DMS53 treated with DMSO at 0.1 percent for 48 hours (cell line): ENCODE measurements at regions not wholly inside any gene's neighbourhood (a gene's known extent, or its start where the extent isn't known, plus 50 kb on each side); places are given as distances from the start of the nearest gene placed in this dataset.
"Not testable (repeated sequence)": the region's sequence is repeated elsewhere in the genome, so short reads cannot be mapped to it uniquely, and the experiment has no call there.

ENCODE experiments used
- DNase-seq: peaks from one replicate; lab custom pipeline; 2025; ENCODE audit not compliant: unreplicated experiment; lab: John Stamatoyannopoulos, UW

DNA sequence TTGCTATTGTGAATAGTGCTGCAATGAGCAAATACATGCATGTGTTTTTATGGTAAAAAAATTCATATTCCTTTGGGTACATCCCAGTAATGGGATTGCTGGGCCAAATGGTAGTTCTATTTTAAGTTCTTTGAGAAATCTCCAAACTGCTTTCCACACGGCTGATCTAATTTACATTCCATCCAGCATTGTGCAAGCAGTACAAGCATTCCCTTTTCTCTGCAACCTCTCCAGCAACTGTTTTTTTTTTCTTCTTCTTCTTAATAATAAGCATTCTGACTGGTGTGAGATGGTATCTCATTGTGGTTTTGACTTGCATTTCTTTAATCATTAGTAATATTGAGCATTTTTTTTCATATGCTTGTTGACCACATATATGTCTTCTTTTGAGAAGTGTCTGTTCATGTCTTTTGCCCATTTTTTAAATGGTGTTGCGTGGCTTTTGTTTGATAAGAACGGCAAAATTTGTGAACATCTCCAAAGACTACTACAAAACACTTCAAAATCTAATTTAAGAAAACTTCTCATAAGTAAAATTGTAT is 136.1 kb upstream of the MYO3A start:
- no peak for DNase-seq

DNA sequence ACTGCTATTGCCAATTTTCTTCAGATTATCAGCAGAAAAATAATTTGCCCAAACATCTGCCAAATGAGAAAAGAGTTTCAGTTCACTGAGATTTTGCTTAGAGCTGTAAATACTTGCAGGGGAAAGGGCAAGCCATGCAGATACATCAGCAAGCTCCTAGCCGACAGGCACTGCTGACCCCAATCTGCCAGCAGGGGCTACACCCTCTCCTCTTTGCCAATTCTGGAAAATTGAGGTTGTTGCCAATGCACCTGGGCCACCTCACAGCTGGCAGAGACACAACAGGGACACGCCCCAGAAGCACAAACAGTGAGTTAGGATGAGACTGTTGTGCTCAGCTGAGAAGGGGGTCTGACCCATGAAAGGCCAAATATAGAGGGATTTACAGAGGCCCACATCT is 129.5 kb upstream of the MYO3A start:
- no peak for DNase-seq

DNA sequence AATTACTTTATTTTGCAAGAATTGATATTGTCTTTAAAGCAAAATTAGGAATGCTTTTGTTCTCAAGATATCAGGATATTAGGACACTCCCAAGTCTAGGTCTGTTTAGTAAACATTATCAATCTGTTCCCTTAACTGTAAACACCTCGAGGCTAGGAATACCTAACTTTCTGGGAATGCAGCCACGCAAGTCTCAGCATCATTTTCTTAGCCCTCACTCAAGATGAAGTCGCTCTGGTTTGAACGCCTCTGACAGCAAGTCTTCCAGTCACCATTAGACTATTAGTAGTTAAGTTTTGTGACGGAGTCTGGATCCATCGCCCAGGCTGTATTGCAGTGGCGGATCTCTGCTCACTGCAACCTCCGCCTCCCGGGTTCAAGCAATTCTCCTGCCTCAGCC is 128.0 kb upstream of the MYO3A start:
- DNase-seq, result no peak

DNA sequence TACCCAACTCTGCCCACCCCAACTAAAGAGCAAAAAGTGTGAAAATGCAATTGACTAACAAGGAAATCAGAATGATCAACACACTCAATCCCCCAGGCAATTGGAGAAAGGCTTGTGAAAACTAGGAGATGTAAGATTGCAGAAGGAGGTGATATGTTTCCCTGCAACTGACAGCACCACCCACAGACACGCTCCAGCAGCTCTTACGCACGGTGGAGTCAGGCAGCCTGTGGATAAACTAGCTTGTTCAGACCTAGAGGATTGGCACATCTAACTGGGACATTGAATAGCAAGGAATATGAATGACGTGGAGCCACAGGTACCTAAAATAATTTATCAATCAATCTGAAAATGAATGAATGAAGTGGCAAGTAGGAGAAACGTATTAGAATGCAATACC is 125.7 kb upstream of the MYO3A start:
- no peak for DNase-seq

DNA sequence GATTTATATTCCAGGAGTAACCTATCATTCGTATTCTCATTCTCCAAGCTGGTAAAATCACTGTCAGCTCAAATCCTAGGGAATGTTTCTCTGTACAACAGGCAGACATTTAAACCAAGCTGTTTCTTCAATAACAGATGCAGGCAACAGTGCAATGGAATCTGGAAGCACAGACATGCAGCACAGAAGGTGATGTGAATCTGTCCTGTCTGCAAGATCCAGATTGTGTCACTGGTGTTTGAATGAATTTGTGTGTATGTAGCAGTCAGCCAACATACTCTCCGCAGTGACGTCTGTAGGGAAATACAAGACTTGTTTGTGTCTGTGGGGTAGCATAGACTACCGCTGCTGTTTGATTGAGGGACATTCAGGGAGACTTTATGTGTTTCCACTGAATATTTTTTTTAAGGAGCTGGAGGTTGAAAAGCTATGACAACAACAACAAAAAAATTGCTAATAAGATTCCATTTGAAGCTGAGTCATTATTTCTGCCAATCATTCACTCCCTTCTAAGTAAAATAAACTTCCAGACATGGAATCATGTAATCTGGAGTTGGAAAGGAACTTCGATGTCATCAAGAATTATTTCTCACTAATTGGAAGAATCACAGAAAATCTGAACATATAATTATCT is 122.9 kb upstream of the MYO3A start:
- DNase-seq, result no peak

DNA sequence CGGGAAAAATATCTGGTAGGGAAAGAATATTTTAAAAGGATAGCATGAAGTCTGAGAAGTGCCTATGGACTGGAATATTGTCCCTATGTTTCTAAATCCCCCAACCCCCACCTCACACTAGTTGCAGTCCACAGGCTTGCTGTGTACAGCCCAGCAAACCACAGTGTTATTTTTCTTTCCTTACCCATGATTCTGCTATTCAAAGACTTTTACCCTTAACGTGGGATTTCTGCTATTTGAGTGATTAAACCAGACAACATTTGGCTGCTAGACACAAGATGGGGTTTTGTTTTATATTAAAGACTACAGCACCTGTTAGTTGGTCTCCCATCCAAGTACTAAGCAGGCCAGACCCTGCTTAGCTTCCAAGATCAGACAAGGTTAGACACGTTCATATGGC is 120.5 kb upstream of the MYO3A start:
- DNase-seq, result no peak

DNA sequence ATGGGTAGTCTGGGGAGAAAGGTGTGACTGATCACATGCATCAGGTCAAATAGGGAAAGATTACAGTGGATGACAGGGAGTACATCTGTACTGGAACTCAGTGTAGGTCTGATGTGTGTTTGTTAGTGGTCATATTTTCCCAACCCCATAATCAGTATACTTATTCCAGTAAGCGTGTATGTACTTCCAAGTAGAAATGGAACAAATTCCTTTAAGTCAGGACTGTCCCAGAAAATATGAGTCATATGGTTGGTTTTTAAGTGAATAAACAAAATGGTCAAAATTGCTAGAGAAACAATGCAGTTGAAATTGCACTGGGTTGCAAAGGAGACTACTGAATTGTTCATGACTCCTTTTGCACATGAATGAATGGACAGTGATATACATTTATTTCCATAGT is 118.8 kb upstream of the MYO3A start:
- no peak for DNase-seq

DNA sequence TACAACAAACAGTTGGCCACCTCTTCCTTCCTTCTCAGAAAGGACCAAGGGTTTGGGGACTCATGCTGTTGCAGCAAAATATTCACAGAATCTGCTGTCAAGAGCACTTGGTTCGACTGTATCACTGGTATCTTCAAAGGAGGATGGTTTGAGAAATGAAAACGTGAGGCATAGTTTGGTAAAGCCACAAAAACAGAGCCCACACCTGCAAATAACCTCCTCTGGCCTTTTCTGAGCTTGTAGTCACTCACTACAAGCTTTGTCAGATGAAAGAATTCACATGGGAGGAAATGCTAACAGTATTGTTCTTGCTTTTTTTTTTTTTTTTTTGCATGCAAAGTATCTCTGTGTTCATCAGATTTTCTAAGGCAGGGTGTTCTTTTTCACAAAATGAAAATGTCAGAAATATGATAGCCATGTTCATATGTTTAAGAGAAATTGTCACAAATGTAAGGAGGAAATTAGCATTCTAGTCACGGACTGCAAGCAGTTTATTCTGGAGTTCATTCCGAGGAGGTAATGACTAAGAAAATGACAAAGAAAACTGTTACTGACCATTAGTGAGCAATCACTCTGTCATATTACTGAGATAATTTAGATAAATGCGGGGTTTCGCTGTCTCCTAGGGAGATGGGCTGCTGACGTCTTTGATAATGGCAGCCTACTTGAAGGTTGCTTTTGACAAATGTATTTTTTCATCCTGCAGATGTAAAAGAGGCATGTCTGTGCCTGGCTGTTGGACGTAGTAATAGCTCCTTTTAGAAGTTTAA is 117.8 kb upstream of the MYO3A start:
- DNase-seq, result no peak

DNA sequence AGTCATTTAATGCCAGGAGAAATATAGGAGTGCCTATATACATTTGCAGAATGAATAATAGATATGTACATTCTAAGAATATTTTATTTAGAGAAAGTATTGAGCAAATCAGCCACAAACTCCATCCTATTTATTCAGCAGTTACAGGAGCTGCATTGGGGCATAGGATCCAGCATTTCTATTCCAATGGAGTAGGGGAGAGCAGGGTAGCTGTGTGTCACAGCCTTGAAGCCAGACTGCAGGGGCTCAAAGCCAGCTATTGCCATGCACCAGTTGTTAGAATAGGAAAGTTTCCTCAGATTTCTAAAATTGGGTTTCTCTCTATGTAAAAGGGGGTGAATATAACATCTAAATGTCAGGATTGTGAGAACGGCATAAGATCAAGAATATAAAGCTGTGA is 116.8 kb upstream of the MYO3A start:
- DNase-seq, result no peak

DNA sequence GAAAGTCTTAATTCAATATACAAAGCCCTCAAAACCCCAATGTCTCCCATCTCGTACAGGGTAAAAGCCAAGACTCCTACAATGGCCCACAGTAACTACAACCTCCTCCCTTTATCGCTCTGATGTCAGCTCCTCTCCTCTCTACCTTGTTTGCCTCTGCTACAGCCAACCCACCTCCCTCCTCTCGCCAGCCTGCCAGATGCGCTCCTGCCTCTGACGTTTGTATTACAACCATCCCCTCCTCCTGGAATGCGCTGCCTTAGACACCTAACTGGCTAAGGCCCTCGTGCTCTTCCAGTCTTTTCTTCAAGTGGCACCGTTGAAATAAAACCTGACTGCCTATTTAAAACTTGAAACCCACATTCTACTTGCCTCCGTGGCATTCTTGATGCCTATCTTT is 115.3 kb upstream of the MYO3A start:
- DNase-seq, result no peak

DNA sequence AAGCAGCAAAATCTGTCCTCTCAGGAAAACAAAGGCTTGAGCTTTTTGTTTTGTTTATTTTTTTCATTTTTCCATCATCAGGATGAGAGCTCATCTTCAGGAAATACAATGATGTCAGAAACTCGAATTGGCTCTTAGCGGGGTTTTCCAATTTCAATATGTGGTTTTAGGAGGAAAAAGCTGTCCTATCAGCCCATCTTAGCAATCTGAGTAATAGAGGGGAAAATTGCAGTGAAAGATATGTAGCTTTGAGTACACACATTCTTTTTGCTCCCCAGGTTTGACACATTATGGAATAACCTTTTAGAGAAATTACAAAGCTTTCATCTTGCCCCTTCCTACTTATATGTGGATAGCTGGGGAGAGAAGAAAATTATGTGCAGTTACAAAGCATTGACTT is 113.6 kb upstream of the MYO3A start:
- DNase-seq, result no peak

DNA sequence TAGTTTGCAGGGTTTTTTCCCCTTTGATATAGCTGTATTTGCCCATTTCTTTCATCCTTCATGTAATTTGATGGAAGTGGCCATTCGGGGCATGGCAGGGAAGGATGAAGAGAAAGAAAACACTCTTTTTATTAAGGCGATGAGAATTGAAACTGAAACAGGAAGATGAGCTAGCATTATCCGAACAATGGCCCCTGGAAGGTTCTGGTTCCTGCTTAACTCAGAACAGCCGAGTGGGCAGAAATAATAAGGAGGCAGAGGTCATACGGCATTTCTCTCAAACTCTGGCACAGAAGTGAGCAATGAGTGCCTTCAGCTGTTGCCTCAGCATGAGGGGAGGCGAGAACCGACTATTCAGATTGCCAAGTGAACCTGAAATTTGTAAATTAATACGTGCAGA is 113.2 kb upstream of the MYO3A start:
- no peak for DNase-seq

DNA sequence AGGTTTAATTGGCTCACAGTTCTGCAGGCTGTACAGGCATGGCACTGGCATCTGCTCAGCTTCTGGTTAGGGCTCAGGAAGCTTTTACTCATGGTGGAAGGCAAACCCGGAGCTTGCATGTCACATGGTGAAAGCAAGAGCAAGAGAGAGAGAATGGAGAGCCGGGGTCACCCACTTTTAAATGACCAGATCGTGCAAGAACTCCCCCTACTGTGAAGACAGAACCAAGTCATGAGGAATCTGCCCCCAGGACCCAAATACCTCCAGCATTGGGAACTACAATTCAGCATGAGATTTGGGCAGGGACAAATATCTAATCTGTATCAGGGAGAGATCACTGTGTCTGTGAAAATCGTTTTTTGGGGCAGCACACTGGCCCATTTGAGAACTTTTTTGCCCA is 110.0 kb upstream of the MYO3A start:
- no peak for DNase-seq

DNA sequence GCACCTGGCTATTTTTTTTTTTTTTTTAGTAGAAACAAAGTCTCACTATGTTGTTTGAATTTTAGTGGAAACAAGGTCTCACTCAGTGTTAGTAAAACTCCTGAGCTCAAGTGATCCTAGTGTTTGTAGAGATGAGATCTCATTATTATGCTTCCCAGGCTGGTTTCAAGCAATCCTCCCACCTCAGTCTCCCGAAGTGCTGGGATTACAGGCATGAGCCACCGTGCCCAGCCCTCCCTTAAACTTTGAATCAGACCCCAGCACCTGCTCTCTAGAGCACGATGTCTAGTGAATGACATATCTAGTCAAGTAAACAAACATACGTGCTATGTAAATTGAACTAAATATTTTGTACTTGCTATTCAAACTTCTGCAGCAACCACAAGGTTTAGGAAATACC is 105.6 kb upstream of the MYO3A start:
- DNase-seq, result no peak

DNA sequence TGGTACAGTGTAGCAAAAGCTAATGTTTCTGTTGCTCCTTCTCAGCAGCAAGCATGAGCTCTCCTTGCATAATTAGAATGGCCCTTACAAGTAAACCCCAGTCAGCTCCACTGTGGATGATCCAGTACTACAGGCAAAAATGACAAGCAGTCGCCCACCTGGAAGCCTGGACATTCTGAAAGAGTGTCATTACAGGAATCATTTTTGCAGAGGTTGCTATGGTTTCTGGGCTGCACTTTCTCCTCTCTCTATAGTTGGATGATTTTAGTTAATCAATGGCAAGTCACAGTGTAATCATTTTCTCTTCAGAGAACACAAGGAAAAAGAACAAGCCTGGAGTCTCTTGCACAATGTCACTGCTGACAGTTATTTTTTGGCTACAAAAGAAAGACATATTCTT is 102.9 kb upstream of the MYO3A start:
- no peak for DNase-seq

DNA sequence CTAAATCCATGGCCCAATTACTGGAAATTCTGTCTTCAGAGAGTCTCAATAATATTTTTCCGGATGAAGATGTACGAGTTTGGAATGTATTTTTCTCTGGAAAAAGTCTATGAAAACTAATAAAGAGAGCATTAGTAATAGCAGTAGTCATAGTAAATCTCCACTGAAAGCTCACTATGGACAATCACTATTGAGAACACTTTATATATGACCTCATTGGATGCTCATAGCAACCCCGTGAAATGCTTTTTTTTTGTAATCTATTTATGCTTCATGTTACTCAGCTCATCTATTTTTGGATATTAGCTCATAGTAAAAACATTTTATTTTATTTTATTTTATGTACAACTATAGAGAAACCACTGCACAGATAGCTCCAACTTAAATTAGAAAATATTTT is 94.3 kb upstream of the MYO3A start:
- DNase-seq, result no peak

DNA sequence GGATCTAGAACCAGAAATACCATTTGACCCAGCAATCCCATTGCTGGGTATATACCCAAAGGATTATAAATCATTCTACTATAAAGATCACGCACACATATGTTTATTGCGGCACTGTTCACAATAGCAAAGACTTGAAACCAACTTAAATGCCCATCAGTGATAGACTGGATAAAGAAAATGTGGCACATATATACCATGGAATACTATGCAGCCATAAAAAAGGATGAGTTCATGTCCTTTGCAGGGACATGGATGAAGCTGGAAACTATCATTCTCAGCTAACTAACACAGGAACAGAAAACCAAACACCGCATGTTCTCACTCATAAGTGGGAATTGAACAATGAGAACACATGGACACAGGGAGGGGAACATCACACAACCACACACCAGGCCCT is 93.2 kb upstream of the MYO3A start:
- DNase-seq, result not testable (repeated sequence)

DNA sequence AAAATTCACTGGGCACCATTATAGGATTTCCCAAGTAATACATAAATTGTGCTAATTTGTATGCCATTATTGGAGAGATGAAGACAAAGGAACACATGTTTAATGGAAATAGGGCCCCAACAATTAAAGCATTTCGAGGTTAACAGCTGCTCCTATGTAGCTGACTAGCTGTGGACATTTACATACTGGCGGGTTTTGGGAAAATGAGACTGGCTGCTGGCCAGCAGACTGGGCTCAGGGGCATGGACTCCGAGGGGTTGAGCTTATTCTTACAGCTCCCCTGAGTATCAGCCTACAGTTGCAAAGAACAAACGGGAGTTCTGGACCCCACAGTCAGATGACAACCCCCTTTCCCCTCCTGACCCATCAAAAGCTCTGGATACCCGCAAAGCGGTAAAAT is 91.9 kb upstream of the MYO3A start:
- no peak for DNase-seq

DNA sequence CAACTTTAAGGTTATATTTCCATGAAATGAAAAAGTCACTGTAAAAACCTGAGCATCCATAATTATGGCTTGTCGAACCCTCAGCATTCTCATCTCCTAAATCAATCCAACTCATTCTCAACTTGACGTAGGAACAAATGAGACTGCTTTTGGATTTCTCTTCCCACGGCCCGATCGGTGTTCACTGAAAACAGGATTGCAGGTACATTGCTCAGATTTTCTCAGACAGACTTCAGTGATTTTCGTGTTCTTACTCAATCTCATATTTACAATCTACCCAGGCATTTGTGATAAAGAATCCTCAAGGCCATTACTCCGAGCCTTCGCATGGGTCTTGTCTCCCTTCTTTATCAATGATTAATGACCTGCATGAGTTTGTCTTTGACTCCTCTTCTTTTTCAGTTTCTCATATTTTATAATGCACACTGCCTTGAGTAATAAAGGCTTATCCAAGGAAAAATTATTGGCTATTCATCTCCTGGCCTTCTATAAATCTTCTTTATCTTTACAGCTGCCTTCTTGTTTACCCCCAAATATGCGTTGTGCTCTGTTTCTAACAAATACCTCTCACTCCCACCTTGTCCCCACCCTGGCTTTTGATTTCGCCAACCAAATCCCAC is 90.4 kb upstream of the MYO3A start:
- no peak for DNase-seq

DNA sequence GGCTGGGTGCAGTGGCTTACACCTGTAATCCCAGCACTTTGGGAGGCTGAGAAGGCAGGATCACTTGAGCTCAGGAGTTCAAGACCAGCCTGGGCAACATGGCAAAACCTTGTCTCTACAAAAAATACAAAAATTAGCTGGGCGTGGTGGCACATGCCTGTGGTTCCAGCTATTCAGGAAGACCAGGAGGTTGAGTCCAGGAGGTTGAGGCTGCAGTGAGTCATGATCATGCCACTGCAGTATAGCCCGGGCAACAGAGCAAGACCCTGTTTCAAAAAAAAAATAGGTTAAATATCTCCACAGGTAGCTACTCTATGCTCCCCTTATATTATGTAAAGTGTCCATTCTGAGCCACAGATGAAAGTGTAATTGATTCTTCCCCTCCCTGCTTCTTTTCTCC is 89.3 kb upstream of the MYO3A start:
- DNase-seq, result not testable (repeated sequence)

DNA sequence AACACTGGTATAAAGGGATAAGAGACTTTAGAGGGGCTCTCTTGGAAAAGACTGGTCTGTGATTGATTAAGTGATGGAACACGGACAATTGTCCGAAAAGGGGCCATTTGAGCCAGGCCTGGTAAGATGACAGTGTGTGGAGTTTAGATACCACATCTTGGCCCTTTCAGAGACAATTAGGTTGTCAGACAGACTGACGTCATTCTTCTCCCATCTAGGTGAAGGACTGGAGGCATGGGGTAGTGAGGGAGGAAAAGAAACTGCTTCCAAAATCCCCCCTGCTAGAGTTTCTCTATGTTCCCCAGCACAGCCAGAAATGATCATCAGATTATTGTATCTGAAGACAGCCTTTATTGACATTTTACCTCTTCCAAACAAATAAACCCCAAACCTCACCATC is 84.8 kb upstream of the MYO3A start:
- no peak for DNase-seq

DNA sequence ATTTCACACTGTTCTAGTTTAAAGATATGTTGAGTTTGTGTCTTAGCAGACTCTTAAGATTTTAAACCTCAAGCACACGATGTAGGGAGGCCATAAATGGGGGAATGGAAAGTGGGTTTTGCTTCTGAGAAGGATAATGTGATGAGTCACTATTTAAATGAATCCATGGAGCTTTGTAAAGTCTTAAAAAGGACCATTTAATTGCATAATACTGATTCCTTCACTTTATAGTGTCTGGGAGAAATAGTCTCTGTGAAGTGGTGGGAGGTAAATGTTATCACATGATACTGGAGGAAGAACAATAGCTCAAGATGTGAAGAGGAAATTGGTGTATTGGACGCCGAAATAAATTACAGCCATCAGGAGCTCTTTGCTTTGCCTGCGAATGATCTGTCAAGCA is 84.0 kb upstream of the MYO3A start:
- DNase-seq, result no peak
